DOHH2 (cell line): ENCODE measurements at regions not wholly inside any gene's neighbourhood (a gene's known extent, or its start where the extent isn't known, plus 50 kb on each side); places are given as distances from the start of the nearest gene placed in this dataset.

Experiments used
- EZH2phosphoT487 ChIP-seq: fragments of 200-600 bp; sonication (generic); IDR thresholded peaks from 2 replicates; pipeline ENCODE4 v1.6.1; 2017; ENCODE audit warnings: borderline replicate concordance, mild to moderate bottlenecking, antibody characterized with exemption, low read length, moderate library complexity, mixed read lengths
- TF ChIP-seq, protein P1 (sequence below): fragments of 200-600 bp; sonication (generic); IDR thresholded peaks from one replicate; pipeline ENCODE4 v1.5.1; 2014; ENCODE audit warnings: antibody characterized with exemption, mild to moderate bottlenecking, low read depth, low read length; ENCODE audit not compliant: poor library complexity, severe bottlenecking

DNA sequence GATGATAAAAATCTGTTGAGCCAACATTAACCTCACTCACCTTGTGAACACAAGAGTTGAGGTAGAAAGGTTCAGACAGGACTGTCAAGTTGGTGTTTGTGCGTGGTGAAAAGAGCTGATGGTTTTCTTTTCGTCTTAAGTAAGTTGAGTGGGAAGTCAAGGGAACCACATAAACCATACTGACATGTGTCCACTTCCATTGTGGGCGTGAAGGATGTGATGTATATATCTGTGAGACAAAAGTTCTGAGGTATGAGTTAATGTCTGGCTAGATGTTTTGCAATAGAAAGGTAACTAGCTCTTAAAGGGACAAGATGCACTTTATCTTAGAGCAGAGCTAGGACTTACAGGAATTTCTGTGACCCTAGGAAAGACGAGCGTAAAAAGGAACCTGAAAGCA is 1272.1 kb upstream of the ADGRB3 start:
- TF ChIP-seq, protein P1, sequence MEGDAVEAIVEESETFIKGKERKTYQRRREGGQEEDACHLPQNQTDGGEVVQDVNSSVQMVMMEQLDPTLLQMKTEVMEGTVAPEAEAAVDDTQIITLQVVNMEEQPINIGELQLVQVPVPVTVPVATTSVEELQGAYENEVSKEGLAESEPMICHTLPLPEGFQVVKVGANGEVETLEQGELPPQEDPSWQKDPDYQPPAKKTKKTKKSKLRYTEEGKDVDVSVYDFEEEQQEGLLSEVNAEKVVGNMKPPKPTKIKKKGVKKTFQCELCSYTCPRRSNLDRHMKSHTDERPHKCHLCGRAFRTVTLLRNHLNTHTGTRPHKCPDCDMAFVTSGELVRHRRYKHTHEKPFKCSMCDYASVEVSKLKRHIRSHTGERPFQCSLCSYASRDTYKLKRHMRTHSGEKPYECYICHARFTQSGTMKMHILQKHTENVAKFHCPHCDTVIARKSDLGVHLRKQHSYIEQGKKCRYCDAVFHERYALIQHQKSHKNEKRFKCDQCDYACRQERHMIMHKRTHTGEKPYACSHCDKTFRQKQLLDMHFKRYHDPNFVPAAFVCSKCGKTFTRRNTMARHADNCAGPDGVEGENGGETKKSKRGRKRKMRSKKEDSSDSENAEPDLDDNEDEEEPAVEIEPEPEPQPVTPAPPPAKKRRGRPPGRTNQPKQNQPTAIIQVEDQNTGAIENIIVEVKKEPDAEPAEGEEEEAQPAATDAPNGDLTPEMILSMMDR: no peak
- no peak for TF ChIP-seq EZH2phosphoT487
